ENCODE measurements at regions not wholly inside any gene's neighbourhood (a gene's known extent, or its start where the extent isn't known, plus 50 kb on each side); places are given as distances from the start of the nearest gene placed in this dataset.

- TF ChIP-seq, protein P1, sequence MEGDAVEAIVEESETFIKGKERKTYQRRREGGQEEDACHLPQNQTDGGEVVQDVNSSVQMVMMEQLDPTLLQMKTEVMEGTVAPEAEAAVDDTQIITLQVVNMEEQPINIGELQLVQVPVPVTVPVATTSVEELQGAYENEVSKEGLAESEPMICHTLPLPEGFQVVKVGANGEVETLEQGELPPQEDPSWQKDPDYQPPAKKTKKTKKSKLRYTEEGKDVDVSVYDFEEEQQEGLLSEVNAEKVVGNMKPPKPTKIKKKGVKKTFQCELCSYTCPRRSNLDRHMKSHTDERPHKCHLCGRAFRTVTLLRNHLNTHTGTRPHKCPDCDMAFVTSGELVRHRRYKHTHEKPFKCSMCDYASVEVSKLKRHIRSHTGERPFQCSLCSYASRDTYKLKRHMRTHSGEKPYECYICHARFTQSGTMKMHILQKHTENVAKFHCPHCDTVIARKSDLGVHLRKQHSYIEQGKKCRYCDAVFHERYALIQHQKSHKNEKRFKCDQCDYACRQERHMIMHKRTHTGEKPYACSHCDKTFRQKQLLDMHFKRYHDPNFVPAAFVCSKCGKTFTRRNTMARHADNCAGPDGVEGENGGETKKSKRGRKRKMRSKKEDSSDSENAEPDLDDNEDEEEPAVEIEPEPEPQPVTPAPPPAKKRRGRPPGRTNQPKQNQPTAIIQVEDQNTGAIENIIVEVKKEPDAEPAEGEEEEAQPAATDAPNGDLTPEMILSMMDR (IDR thresholded peaks at IDR 0.05; ENCODE audit: low read depth, low read length), result no peak
- TF ChIP-seq POLR2A (IDR thresholded peaks at IDR 0.05; ENCODE audit: extremely low read depth, insufficient read length) (no peak), MAX (IDR thresholded peaks at IDR 0.05; ENCODE audit: low read depth, low read length) (no peak)
Observed at GRCh38 chr2:138177693-138178092, 213.4 kb downstream of the HNMT start.
